GM21737 (cell line): ENCODE measurements at regions not wholly inside any gene's neighbourhood (a gene's known extent, or its start where the extent isn't known, plus 50 kb on each side); places are given as distances from the start of the nearest gene placed in this dataset.

Experiments
- ATAC-seq: cut with Tn5 transposase; IDR thresholded peaks from one replicate; pipeline ENCODE4 v1.9.1; 2021; ENCODE audit warnings: mild to moderate bottlenecking, moderate library complexity; ENCODE audit not compliant: unreplicated experiment

- no peak for ATAC-seq
Measured at GRCh38 chr11:110988671-110989070, 256.9 kb upstream of the POU2AF2 start.

DNA sequence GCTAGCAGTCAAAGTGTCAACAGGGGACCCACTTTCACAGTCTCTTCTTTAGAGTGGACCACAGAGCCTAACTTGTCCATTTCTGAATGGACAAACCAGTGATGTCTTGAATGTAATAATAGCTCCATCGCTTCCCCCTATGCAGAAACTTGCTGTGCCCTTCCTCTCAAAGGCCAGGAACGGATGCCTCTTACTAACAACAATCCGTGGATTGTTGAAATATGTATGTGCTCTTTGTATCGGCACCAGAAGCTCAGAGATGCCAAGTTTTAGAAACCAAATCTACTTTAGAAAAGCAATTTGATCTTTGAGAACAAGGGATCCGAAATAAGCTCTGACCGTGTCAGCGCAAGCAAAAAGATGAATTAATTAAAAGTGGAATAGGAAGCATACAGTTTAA lies 259.5 kb upstream of the POU2AF2 start:
- no peak for ATAC-seq

- ATAC-seq = no peak
Measured at GRCh38 chr11:110985547-110985946, 260.0 kb upstream of the POU2AF2 start.

DNA sequence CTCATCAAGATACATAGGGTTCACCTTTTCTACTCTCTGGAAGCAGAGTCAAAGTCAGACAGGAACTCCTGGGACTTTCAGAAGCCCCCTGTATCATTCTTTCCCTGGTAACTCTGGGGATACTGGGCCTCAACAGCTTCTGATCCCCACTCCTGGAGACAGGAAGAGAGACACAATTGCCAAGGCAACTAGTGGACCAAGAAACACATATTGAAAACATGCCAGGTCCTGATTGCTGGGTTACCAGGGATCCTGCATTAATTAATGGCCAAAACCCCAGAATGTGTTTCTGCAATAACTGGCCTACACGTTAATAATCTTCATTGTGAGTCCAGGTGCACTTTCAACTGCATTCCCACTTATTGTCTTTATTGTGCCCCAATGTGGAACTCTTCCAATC lies 260.8 kb upstream of the POU2AF2 start:
- ATAC-seq = no peak

GRCh38 chr11:110984147-110984546 lies 261.4 kb upstream of the POU2AF2 start:
- ATAC-seq = no peak

DNA sequence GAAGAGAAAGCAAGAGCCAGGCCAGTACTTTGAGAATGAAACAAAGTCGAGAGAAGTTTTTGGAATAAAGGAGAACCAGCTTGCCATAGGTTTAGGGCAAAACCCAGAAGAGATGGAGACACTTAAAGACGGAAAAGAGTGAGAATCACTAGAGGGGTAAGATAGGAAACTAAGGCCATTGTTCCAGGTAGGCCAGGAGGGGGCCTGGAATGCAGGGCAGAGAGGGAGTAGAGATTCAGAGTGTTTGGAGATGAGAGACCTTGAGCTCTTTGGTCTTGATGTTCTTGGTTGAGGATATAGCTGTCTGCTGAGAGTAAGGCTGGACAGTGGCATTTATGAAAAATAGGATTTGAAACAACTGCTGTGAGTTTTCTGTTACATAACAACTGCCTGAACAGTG lies 263.3 kb upstream of the POU2AF2 start:
- ATAC-seq = no peak

DNA sequence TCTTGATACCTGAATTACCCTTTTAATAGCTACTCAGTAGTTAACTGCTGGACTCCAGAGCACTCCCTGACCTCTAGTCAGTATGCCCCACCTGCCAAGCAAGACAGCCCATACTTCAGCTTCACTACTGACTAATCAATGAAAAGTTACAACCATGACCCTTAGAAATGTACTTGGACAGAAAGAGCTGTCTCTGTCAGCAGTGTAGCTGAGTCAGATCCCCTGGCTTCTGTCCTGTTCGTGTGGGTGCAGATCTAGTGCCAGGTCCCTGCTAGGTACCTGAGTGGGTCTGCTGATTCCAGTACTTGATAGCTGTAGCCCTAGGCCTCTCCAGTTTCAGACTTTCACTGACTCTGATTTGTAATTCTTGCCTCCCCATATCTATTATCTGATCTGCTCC lies 265.8 kb upstream of the POU2AF2 start:
- no peak for ATAC-seq

DNA sequence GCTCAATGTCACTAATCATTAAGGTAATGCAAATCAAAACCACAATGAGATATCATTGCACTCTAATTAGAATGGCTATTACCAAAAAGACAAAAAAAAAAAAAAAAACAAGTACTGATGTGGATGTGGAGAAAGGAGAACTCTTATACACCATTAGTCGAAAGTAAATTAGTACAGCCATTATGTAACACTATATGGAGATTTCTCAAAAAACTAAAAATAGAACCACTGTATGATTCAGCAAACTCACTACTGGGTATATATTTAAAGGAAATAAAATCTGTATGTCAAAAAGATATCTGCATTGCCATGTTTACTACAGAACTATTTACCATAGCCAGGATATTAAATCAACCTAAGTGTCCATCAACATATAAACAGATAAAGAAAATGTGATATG lies 265.4 kb upstream of the ARHGAP20 start:
- no peak for ATAC-seq

GRCh38 chr11:110974731-110975130 lies 262.5 kb upstream of the ARHGAP20 start:
- ATAC-seq = no peak

- no peak for ATAC-seq
Measured at GRCh38 chr11:110973401-110973980, 261.3 kb upstream of the ARHGAP20 start.

DNA sequence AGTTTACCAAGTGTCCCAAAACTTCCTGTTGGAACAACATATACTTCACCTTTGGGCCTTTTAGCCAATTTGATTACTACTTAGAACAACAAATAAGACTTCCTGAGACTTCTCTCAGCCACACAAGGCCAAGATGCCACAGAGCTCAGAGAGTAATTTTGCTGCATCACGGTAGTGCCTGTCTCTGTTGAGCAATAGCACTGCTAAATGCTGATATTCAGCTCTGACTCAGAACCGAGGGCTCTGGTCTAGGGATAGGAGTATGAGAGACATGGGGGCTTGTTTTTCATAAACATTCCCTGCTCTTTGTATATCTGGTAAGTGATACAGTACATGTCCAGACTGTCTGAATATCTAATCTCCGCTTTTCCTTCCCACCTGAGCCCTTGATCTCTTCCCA lies 260.4 kb upstream of the ARHGAP20 start:
- ATAC-seq = no peak

- ATAC-seq = no peak
Measured at GRCh38 chr11:110972106-110972505, 259.9 kb upstream of the ARHGAP20 start.

- ATAC-seq = no peak
Measured at GRCh38 chr11:110971140-110971539, 258.9 kb upstream of the ARHGAP20 start.

- ATAC-seq = no peak
Measured at GRCh38 chr11:110968348-110969062, 256.3 kb upstream of the ARHGAP20 start.

- no peak for ATAC-seq
Measured at GRCh38 chr11:110966131-110966530, 253.9 kb upstream of the ARHGAP20 start.

DNA sequence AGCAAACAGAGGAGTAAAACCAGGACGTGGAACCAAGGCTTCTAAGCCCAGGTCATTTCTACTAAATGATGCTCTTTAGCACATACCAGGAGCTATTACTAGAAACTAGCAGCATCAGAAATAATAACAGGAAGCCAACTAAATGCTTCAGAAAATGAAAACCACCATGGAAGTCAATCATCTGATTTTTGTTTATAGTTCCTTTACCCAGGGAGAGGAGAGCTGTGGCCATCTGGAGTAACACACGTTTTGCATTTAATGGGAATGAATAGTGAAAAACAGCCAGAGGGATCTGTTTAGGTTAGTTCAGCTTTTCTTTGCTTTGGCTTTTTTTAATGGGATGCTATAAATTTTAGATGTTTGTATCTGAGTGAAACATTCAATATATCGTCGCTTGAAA lies 250.7 kb upstream of the ARHGAP20 start:
- no peak for ATAC-seq

DNA sequence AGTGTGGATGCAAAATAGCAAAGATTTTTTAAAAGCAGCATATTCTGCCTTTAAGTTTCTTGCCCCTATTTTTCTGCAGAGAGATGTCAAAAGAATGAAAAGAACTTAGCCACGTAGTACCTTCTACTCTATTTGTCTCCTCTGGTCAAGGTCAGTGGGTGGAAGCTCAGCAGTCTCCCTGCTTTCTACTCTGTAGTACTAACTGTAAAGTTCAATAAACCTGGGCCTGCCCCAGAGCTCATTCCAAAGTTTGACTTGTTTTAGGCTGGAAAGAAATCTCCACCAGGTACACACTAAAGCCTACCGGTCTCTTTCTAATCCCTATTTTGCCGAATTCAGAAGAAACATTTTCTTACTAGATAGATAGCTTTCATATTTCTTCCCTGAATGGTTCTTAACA lies 247.9 kb upstream of the ARHGAP20 start:
- ATAC-seq = no peak

- ATAC-seq = no peak
Measured at GRCh38 chr11:110958216-110958615, 246.0 kb upstream of the ARHGAP20 start.

- ATAC-seq = no peak
Measured at GRCh38 chr11:110955776-110956175, 243.5 kb upstream of the ARHGAP20 start.

DNA sequence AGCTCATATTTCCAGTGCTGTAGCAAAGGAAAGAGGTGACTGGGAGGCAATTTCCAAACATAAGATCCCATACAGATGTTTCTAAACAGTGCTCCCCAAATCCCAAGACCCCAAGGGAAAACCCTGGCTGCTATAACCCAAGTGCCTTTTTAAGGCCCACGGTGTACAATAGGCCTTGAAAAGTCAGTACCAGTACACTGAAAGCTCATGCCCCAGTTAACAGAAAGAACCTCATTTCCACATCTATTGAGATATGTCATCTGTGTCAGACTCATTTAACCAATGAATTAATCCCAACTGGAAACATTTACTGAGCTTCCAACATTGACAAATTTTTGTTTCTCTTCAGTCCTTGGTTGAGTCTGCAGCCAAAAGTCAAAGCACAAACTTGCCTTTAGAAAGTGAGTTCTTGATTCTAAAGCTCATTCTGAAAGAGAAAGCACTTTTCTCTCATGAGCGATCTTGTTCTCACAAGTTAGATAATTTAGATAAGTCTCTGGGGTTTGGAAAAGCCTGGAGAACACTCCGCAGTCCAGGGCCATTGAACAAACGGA lies 239.8 kb upstream of the ARHGAP20 start:
- ATAC-seq = no peak

- no peak for ATAC-seq
Measured at GRCh38 chr11:110951037-110951949, 239.1 kb upstream of the ARHGAP20 start.

GRCh38 chr11:110948112-110948511 lies 235.9 kb upstream of the ARHGAP20 start:
- no peak for ATAC-seq
